Colonic mucosa (tissue), 4 donors: ENCODE measurements at regions not wholly inside any gene's neighbourhood (a gene's known extent, or its start where the extent isn't known, plus 50 kb on each side); places are given as distances from the start of the nearest gene placed in this dataset.

ENCODE experiments used
- DNase-seq: peaks from one replicate; pipeline ENCODE4 v3.0.0-alpha.2; 2020
- H3K27ac ChIP-seq: fragments of 200-600 bp; one replicate; pipeline ENCODE4 v1.8.0; 2021
- H3K27me3 ChIP-seq: fragments of 200-600 bp; one replicate; pipeline ENCODE4 v1.8.0; 2021
- H3K36me3 ChIP-seq: fragments of 200-600 bp; one replicate; pipeline ENCODE4 v1.8.0; 2021
- H3K4me1 ChIP-seq: fragments of 200-600 bp; one replicate; pipeline ENCODE4 v1.8.0; 2021; ENCODE audit warnings: mild to moderate bottlenecking
- H3K4me3 ChIP-seq: fragments of 200-600 bp; one replicate; pipeline ENCODE4 v1.8.0; 2021
- H3K9ac ChIP-seq, 2 donors: one replicate each; pipeline ENCODE4 v1.7.0; 2013; ENCODE audit warnings: control low read depth in 2 of 2, low read depth in 2 of 2, low read length in 2 of 2
- H3K9me3 ChIP-seq: fragments of 200-600 bp; one replicate; pipeline ENCODE4 v1.8.0; 2021
- CTCF ChIP-seq: fragments of 200-600 bp; IDR thresholded peaks from one replicate; pipeline ENCODE4 v1.8.0; 2022; ENCODE audit warnings: antibody characterized with exemption, mild to moderate bottlenecking
- intact Hi-C: fragments of 100-400 bp; cut with DNase I; formaldehyde crosslinking; loops from one replicate; pipeline ENCODE4 v1.14.1; 2022
- donor health status: healthy.
- donor health status: DM: no; HTN: no; CAD: no.
- donor health status: DM: no; HTN: no; CAD: no.

GRCh38 chr22:44572414-44573207, 74.6 kb upstream of the RTL6 start:
- no peak for DNase-seq
- no peaks in the 10 kb centered on the region for H3K27me3 ChIP-seq
- H3K9ac ChIP-seq: no peak overlapping the region
- H3K4me3 ChIP-seq: no peak overlapping the region
- H3K36me3 ChIP-seq: no peaks in the 10 kb centered on the region
- no peaks in the 10 kb centered on the region for H3K4me1 ChIP-seq
- TF ChIP-seq CTCF: no peak
- no peaks in the 10 kb centered on the region for H3K9me3 ChIP-seq
- H3K27ac ChIP-seq: no peak overlapping the region
- intact Hi-C loops: no loop called here

GRCh38 chr22:44571566-44572413, 73.8 kb upstream of the RTL6 start:
- Histone ChIP-seq H3K27ac (no peak overlapping the region), H3K36me3 (no peaks in the 10 kb centered on the region), H3K4me3 (no peak overlapping the region), H3K4me1 (no peaks in the 10 kb centered on the region), H3K27me3 (no peaks in the 10 kb centered on the region), H3K9me3 (no peaks in the 10 kb centered on the region), H3K9ac (no peak overlapping the region)
- intact Hi-C loops: no loop called here
- no peak for DNase-seq
- TF ChIP-seq CTCF: no peak

GRCh38 chr22:44570476-44571445, 72.7 kb upstream of the RTL6 start:
- intact Hi-C loops: no loop called here
- Histone ChIP-seq H3K27me3 (no peaks in the 10 kb centered on the region), H3K27ac (no peak overlapping the region), H3K4me1 (no peaks in the 10 kb centered on the region), H3K36me3 (no peaks in the 10 kb centered on the region), H3K9me3 (no peaks in the 10 kb centered on the region), H3K4me3 (no peak overlapping the region), H3K9ac (no peak overlapping the region)
- DNase-seq: no peak
- TF ChIP-seq CTCF: no peak

GRCh38 chr22:44569561-44569991, 71.5 kb upstream of the RTL6 start:
- intact Hi-C loops: loop anchor here (5.0 kb wide), 1 partner anchor 487 kb away; no protein-coding TSS in a partner anchor
- no peak for DNase-seq

More at GRCh38 chr22:44569561-44569991, 71.5 kb upstream of the RTL6 start:
- Histone ChIP-seq H3K9ac (no peak overlapping the region), H3K4me1 (no peaks in the 10 kb centered on the region), H3K4me3 (no peak overlapping the region), H3K36me3 (no peaks in the 10 kb centered on the region), H3K9me3 (no peaks in the 10 kb centered on the region), H3K27ac (no peak overlapping the region), H3K27me3 (no peaks in the 10 kb centered on the region)
- TF ChIP-seq CTCF: no peak
